Esophagus muscularis mucosa (tissue), 4 donors: ENCODE measurements at regions not wholly inside any gene's neighbourhood (a gene's known extent, or its start where the extent isn't known, plus 50 kb on each side); places are given as distances from the start of the nearest gene placed in this dataset.
A peak's percentile ranks its signal among the peaks of the same experiment; 100 is the strongest.

Experiments used
- EP300 ChIP-seq: sonication (generic); formaldehyde crosslinking; IDR thresholded peaks from one replicate; pipeline ENCODE4 v1.6.1; 2017; ENCODE audit warnings: antibody characterized with exemption
- POLR2A ChIP-seq: fragments of 450-650 bp; IDR thresholded peaks from one replicate; pipeline ENCODE4 v1.6.1; 2017; ENCODE audit warnings: antibody characterized with exemption, moderate library complexity, mild to moderate bottlenecking, low read depth
- POLR2AphosphoS5 ChIP-seq, 2 donors: sonication (generic); formaldehyde crosslinking; IDR thresholded peaks; one replicate each; pipeline ENCODE4 v1.6.1; 2017; ENCODE audit warnings: antibody characterized with exemption in 2 of 2
- TF ChIP-seq, protein P1 (sequence below), 3 experiments: fragments of 200-600 bp in 2 of 3; fragments of 450-650 bp in 1 of 3; sonication (generic) in 2 of 3; IDR thresholded peaks; one replicate each; pipeline ENCODE4 v1.5.1; 2017 to 2019; ENCODE audit warnings: antibody characterized with exemption in 3 of 3, mild to moderate bottlenecking in 2 of 3, moderate library complexity in 1 of 3

GRCh38 chr11:109039611-109040010 is 374.7 kb downstream of the DDX10 start:
- TF ChIP-seq POLR2A: no peak
- TF ChIP-seq, protein P1, sequence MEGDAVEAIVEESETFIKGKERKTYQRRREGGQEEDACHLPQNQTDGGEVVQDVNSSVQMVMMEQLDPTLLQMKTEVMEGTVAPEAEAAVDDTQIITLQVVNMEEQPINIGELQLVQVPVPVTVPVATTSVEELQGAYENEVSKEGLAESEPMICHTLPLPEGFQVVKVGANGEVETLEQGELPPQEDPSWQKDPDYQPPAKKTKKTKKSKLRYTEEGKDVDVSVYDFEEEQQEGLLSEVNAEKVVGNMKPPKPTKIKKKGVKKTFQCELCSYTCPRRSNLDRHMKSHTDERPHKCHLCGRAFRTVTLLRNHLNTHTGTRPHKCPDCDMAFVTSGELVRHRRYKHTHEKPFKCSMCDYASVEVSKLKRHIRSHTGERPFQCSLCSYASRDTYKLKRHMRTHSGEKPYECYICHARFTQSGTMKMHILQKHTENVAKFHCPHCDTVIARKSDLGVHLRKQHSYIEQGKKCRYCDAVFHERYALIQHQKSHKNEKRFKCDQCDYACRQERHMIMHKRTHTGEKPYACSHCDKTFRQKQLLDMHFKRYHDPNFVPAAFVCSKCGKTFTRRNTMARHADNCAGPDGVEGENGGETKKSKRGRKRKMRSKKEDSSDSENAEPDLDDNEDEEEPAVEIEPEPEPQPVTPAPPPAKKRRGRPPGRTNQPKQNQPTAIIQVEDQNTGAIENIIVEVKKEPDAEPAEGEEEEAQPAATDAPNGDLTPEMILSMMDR (IDR thresholded peaks at IDR 0.05): no peak
- TF ChIP-seq EP300: no peak
- peak in 1 of 2 donors; percentile 11 for TF ChIP-seq POLR2AphosphoS5 (IDR thresholded peaks at IDR 0.05)
